ENCODE measurements at regions not wholly inside any gene's neighbourhood (a gene's known extent, or its start where the extent isn't known, plus 50 kb on each side); places are given as distances from the start of the nearest gene placed in this dataset.

- no peak for TF ChIP-seq CTCF (IDR thresholded peaks at IDR 0.05)
- TF ChIP-seq POLR2A (IDR thresholded peaks at IDR 0.05), result no peak
Measured at GRCh38 chr13:78779608-78780007, 120.7 kb upstream of the OBI1 start.
